ENCODE measurements at regions not wholly inside any gene's neighbourhood (a gene's known extent, or its start where the extent isn't known, plus 50 kb on each side); places are given as distances from the start of the nearest gene placed in this dataset.

GRCh38 chr14:53350429-53350828 is 197.3 kb upstream of the DDHD1 start:
- no peak overlapping the region for H3K9ac ChIP-seq (ENCODE audit: low read depth, low read length)
- H3K4me3 ChIP-seq (ENCODE audit: low read length) = no peak overlapping the region
- H3K9me3 ChIP-seq (ENCODE audit: insufficient read depth, low read depth, low read length) = no peaks in the 10 kb centered on the region
- H3K36me3 ChIP-seq (ENCODE audit: insufficient read depth, low read depth, low read length) = no peaks in the 10 kb centered on the region
- H3K27me3 ChIP-seq (ENCODE audit: insufficient read depth, low read length) = no peaks in the 10 kb centered on the region
- peaks cover 19% of the 10 kb centered on the region for H3K4me1 ChIP-seq (ENCODE audit: insufficient read depth, low read length)
- H3K27ac ChIP-seq (ENCODE audit: low read length) = no peak overlapping the region

- H3K9me3 ChIP-seq (ENCODE audit: insufficient read depth, low read depth, low read length) = no peaks in the 10 kb centered on the region
- H3K4me3 ChIP-seq (ENCODE audit: low read length) = no peak overlapping the region
- H3K27ac ChIP-seq (ENCODE audit: low read length) = no peak overlapping the region
- no peaks in the 10 kb centered on the region for H3K36me3 ChIP-seq (ENCODE audit: insufficient read depth, low read depth, low read length)
- no peaks in the 10 kb centered on the region for H3K27me3 ChIP-seq (ENCODE audit: insufficient read depth, low read length)
- H3K4me1 ChIP-seq (ENCODE audit: insufficient read depth, low read length) = peaks cover 4% of the 10 kb centered on the region; the same call in 1 of the 2 replicates
- no peak overlapping the region for H3K9ac ChIP-seq (ENCODE audit: low read depth, low read length)
Observed at GRCh38 chr14:53346988-53347387, 193.9 kb upstream of the DDHD1 start.

GRCh38 chr14:53341324-53341723 is 188.2 kb upstream of the DDHD1 start:
- H3K36me3 ChIP-seq (ENCODE audit: insufficient read depth, low read depth, low read length) = no peaks in the 10 kb centered on the region
- no peak overlapping the region for H3K27ac ChIP-seq (ENCODE audit: low read length)
- no peaks in the 10 kb centered on the region for H3K9me3 ChIP-seq (ENCODE audit: insufficient read depth, low read depth, low read length)
- no peaks in the 10 kb centered on the region for H3K27me3 ChIP-seq (ENCODE audit: insufficient read depth, low read length)
- peaks cover 7% of the 10 kb centered on the region; the same call in 1 of the 2 replicates for H3K4me1 ChIP-seq (ENCODE audit: insufficient read depth, low read length)
- no peak overlapping the region for H3K9ac ChIP-seq (ENCODE audit: low read depth, low read length)
- H3K4me3 ChIP-seq (ENCODE audit: low read length) = no peak overlapping the region

GRCh38 chr14:53338192-53338591 is 185.1 kb upstream of the DDHD1 start:
- Histone ChIP-seq H3K4me3 (ENCODE audit: low read length) (no peak overlapping the region), H3K36me3 (ENCODE audit: insufficient read depth, low read depth, low read length) (no peaks in the 10 kb centered on the region), H3K27me3 (ENCODE audit: insufficient read depth, low read length) (no peaks in the 10 kb centered on the region), H3K9me3 (ENCODE audit: insufficient read depth, low read depth, low read length) (no peaks in the 10 kb centered on the region), H3K9ac (ENCODE audit: low read depth, low read length) (no peak overlapping the region), H3K4me1 (ENCODE audit: insufficient read depth, low read length) (peaks cover 7% of the 10 kb centered on the region; the same call in 1 of the 2 replicates), H3K27ac (ENCODE audit: low read length) (no peak overlapping the region)

DNA sequence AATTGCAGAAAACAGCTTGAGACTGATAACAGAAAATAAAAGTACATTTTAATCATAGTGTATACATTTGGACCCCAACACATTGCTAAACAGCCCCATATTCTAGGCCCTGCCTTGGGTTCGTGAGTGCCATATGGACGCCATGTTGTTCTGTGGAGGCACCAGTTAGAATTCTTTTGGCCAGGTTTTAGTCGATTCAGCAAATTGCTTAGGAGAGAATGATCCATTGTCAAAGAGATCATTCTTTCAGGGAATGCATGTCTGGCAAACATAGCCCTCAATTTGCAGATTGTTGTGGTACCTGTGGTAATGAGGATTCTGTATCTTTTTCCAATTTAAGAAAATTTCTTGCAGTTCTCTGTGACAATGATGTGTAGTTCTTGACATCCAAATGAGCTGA is 183.6 kb upstream of the DDHD1 start:
- Histone ChIP-seq H3K9me3 (ENCODE audit: insufficient read depth, low read depth, low read length) (no peaks in the 10 kb centered on the region), H3K9ac (ENCODE audit: low read depth, low read length) (no peak overlapping the region), H3K36me3 (ENCODE audit: insufficient read depth, low read depth, low read length) (no peaks in the 10 kb centered on the region), H3K4me3 (ENCODE audit: low read length) (no peak overlapping the region), H3K27ac (ENCODE audit: low read length) (no peak overlapping the region), H3K27me3 (ENCODE audit: insufficient read depth, low read length) (no peaks in the 10 kb centered on the region), H3K4me1 (ENCODE audit: insufficient read depth, low read length) (peaks cover 7% of the 10 kb centered on the region; the same call in 1 of the 2 replicates)

DNA sequence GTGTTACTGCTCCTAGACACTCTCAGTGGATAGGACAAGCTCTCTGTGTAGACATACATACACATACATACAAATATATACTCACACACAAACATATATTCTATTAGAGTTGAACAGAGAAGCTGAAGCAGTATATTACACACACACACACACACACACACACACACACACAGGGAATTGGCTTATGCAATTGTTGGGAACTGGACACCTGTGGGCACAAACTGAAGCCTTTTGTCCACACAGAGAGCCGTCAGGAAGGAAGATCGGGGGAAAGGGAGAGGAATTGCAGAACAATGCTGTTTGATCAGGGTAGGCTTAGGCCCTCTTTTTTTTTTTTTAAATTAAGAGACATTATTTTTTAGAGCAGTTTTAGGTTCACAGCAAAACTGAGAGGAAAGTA is 180.7 kb upstream of the DDHD1 start:
- no peak overlapping the region for H3K4me3 ChIP-seq (ENCODE audit: low read length)
- H3K4me1 ChIP-seq (ENCODE audit: insufficient read depth, low read length) = no peaks in the 10 kb centered on the region
- no peaks in the 10 kb centered on the region for H3K36me3 ChIP-seq (ENCODE audit: insufficient read depth, low read depth, low read length)
- no peak overlapping the region for H3K27ac ChIP-seq (ENCODE audit: low read length)
- no peaks in the 10 kb centered on the region for H3K9me3 ChIP-seq (ENCODE audit: insufficient read depth, low read depth, low read length)
- H3K27me3 ChIP-seq (ENCODE audit: insufficient read depth, low read length) = no peaks in the 10 kb centered on the region
- H3K9ac ChIP-seq (ENCODE audit: low read depth, low read length) = no peak overlapping the region

DNA sequence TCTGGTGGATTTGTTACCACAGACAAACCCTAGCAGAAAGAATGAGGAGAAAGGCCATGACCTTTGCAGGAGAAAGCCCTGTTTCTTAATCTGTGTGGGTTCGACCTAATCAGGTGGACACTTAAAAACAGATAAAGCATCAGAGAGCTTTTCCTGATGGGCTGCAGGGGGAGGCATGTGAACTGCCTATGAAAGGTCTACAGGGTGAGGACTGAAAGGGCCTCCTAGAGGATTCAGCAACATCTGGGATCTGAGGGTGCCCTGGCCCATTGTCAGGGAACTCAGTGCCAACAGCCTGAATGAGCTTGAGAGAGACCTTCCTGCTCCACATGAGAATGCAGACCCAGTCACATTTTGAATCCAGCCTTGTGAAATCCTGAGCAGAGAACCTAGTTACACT is 178.8 kb upstream of the DDHD1 start:
- Histone ChIP-seq H3K27me3 (ENCODE audit: insufficient read depth, low read length) (no peaks in the 10 kb centered on the region), H3K4me1 (ENCODE audit: insufficient read depth, low read length) (peaks cover 10% of the 10 kb centered on the region; the same call in 1 of the 2 replicates), H3K27ac (ENCODE audit: low read length) (no peak overlapping the region), H3K4me3 (ENCODE audit: low read length) (no peak overlapping the region), H3K9me3 (ENCODE audit: insufficient read depth, low read depth, low read length) (no peaks in the 10 kb centered on the region), H3K9ac (ENCODE audit: low read depth, low read length) (no peak overlapping the region), H3K36me3 (ENCODE audit: insufficient read depth, low read depth, low read length) (no peaks in the 10 kb centered on the region)

- H3K9me3 ChIP-seq (ENCODE audit: insufficient read depth, low read depth, low read length) = no peaks in the 10 kb centered on the region
- no peaks in the 10 kb centered on the region for H3K27me3 ChIP-seq (ENCODE audit: insufficient read depth, low read length)
- no peaks in the 10 kb centered on the region for H3K36me3 ChIP-seq (ENCODE audit: insufficient read depth, low read depth, low read length)
- H3K27ac ChIP-seq (ENCODE audit: low read length) = no peak overlapping the region
- peaks cover 10% of the 10 kb centered on the region; the same call in 1 of the 2 replicates for H3K4me1 ChIP-seq (ENCODE audit: insufficient read depth, low read length)
- no peak overlapping the region for H3K4me3 ChIP-seq (ENCODE audit: low read length)
- no peak overlapping the region for H3K9ac ChIP-seq (ENCODE audit: low read depth, low read length)
Observed at GRCh38 chr14:53331247-53331646, 178.1 kb upstream of the DDHD1 start.

- H3K4me1 ChIP-seq (ENCODE audit: insufficient read depth, low read length) = peaks cover 10% of the 10 kb centered on the region; the same call in 1 of the 2 replicates
- no peaks in the 10 kb centered on the region for H3K27me3 ChIP-seq (ENCODE audit: insufficient read depth, low read length)
- no peak overlapping the region for H3K9ac ChIP-seq (ENCODE audit: low read depth, low read length)
- no peaks in the 10 kb centered on the region for H3K9me3 ChIP-seq (ENCODE audit: insufficient read depth, low read depth, low read length)
- H3K27ac ChIP-seq (ENCODE audit: low read length) = no peak overlapping the region
- H3K36me3 ChIP-seq (ENCODE audit: insufficient read depth, low read depth, low read length) = no peaks in the 10 kb centered on the region
- H3K4me3 ChIP-seq (ENCODE audit: low read length) = no peak overlapping the region
Observed at GRCh38 chr14:53330441-53330840, 177.3 kb upstream of the DDHD1 start.

DNA sequence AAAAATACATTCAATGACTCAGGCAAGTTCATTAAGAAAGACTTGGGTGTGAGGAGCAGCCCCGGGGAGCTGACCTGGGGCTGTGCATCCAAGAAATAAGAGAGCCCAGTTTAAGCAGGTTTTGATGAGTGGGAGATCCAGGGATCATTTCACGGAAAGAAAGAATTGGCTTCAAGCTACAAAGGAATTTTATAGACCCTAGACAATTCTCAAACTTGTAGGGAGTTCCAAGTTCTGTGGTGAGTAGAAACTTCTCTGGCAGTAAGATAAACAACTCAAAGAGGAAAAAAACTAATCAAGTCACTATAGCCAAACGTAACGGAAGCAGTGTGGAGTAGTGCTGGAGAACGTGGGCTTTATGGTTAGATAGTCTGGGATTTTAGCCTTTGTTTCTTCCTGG is 175.7 kb upstream of the DDHD1 start:
- H3K9ac ChIP-seq (ENCODE audit: low read depth, low read length) = no peak overlapping the region
- no peaks in the 10 kb centered on the region for H3K36me3 ChIP-seq (ENCODE audit: insufficient read depth, low read depth, low read length)
- no peak overlapping the region for H3K27ac ChIP-seq (ENCODE audit: low read length)
- no peaks in the 10 kb centered on the region for H3K27me3 ChIP-seq (ENCODE audit: insufficient read depth, low read length)
- H3K4me1 ChIP-seq (ENCODE audit: insufficient read depth, low read length) = peaks cover 10% of the 10 kb centered on the region; the same call in 1 of the 2 replicates
- H3K9me3 ChIP-seq (ENCODE audit: insufficient read depth, low read depth, low read length) = no peaks in the 10 kb centered on the region
- H3K4me3 ChIP-seq (ENCODE audit: low read length) = no peak overlapping the region

- Histone ChIP-seq H3K27ac (ENCODE audit: low read length) (no peak overlapping the region), H3K36me3 (ENCODE audit: insufficient read depth, low read depth, low read length) (no peaks in the 10 kb centered on the region), H3K4me1 (ENCODE audit: insufficient read depth, low read length) (peaks cover 10% of the 10 kb centered on the region; the same call in 1 of the 2 replicates)
Observed at GRCh38 chr14:53327716-53328115, 174.6 kb upstream of the DDHD1 start.

GRCh38 chr14:53325176-53325806 is 172.2 kb upstream of the DDHD1 start:
- H3K27ac ChIP-seq (ENCODE audit: low read length) = no peak overlapping the region
- H3K36me3 ChIP-seq (ENCODE audit: insufficient read depth, low read depth, low read length) = no peaks in the 10 kb centered on the region
- H3K27me3 ChIP-seq (ENCODE audit: insufficient read depth, low read length) = no peaks in the 10 kb centered on the region
- peaks cover 10% of the 10 kb centered on the region; the same call in 1 of the 2 replicates for H3K4me1 ChIP-seq (ENCODE audit: insufficient read depth, low read length)
- H3K4me3 ChIP-seq (ENCODE audit: low read length) = no peak overlapping the region
- H3K9me3 ChIP-seq (ENCODE audit: insufficient read depth, low read depth, low read length) = no peaks in the 10 kb centered on the region
- no peak overlapping the region for H3K9ac ChIP-seq (ENCODE audit: low read depth, low read length)

More at GRCh38 chr14:53327716-53328115, 174.6 kb upstream of the DDHD1 start:
- no peaks in the 10 kb centered on the region for H3K9me3 ChIP-seq (ENCODE audit: insufficient read depth, low read depth, low read length)
- H3K4me3 ChIP-seq (ENCODE audit: low read length) = no peak overlapping the region
- no peak overlapping the region for H3K9ac ChIP-seq (ENCODE audit: low read depth, low read length)
- no peaks in the 10 kb centered on the region for H3K27me3 ChIP-seq (ENCODE audit: insufficient read depth, low read length)

All from iPS-20b (cell line).